Mesendoderm (in vitro differentiated cells): ENCODE measurements at regions not wholly inside any gene's neighbourhood (a gene's known extent, or its start where the extent isn't known, plus 50 kb on each side); places are given as distances from the start of the nearest gene placed in this dataset.

Experiments
- DNase-seq: peaks from one replicate; pipeline ENCODE4 v3.0.0; 2013
- H2AK5ac ChIP-seq: 2 replicates; pipeline ENCODE4 v1.6.1; 2013; ENCODE audit warnings: low read length, inconsistent platforms
- H2BK120ac ChIP-seq: 2 replicates; pipeline ENCODE4 v1.6.1; 2013; ENCODE audit warnings: low read depth, mild to moderate bottlenecking, low read length, moderate library complexity, mixed read lengths
- H2BK15ac ChIP-seq: replicated peaks from 2 replicates; pipeline ENCODE4 v1.6.1; 2013; ENCODE audit warnings: low read depth, mild to moderate bottlenecking, moderate library complexity
- H2BK5ac ChIP-seq: 2 replicates; pipeline ENCODE4 v1.6.1; 2013; ENCODE audit warnings: low read length, inconsistent platforms
- H3K18ac ChIP-seq: 2 replicates; pipeline ENCODE4 v1.6.1; 2013; ENCODE audit warnings: mild to moderate bottlenecking, low read length, mixed read lengths
- H3K23ac ChIP-seq: one replicate; pipeline ENCODE4 v1.6.1; 2013; ENCODE audit warnings: low read length
- H3K27ac ChIP-seq: 2 replicates; pipeline ENCODE4 v1.5.1; 2013; ENCODE audit warnings: low read depth, mild to moderate bottlenecking, inconsistent platforms, low read length, moderate library complexity
- H3K27me3 ChIP-seq: 2 replicates; pipeline ENCODE4 v1.6.1; 2013; ENCODE audit warnings: low read length, control low read depth, mild to moderate bottlenecking, inconsistent platforms; ENCODE audit not compliant: insufficient read depth, poor library complexity
- H3K36me3 ChIP-seq: 2 replicates; pipeline ENCODE4 v1.6.1; 2013; ENCODE audit warnings: low read length, inconsistent platforms; ENCODE audit not compliant: control insufficient read depth, insufficient read depth
- H3K4ac ChIP-seq: one replicate; pipeline ENCODE4 v1.6.1; 2013; ENCODE audit warnings: low read depth, mild to moderate bottlenecking, low read length, moderate library complexity
- H3K4me1 ChIP-seq: 2 replicates; pipeline ENCODE4 v1.6.1; 2013; ENCODE audit warnings: low read depth, low read length, inconsistent platforms; ENCODE audit not compliant: control insufficient read depth
- H3K4me2 ChIP-seq: 2 replicates; pipeline ENCODE4 v1.6.1; 2013; ENCODE audit warnings: low read length
- H3K4me3 ChIP-seq: 2 replicates; pipeline ENCODE4 v1.5.1; 2013; ENCODE audit warnings: mild to moderate bottlenecking, low read length
- H3K56ac ChIP-seq: one replicate; pipeline ENCODE4 v1.6.1; 2013; ENCODE audit warnings: low read length
- H3K79me1 ChIP-seq: 2 replicates; pipeline ENCODE4 v1.6.1; 2013; ENCODE audit warnings: low read length, inconsistent platforms
- H3K79me2 ChIP-seq: 2 replicates; pipeline ENCODE4 v1.6.1; 2013; ENCODE audit warnings: mild to moderate bottlenecking, low read length; ENCODE audit not compliant: control insufficient read depth, insufficient read depth
- H3K9ac ChIP-seq: 2 replicates; pipeline ENCODE4 v1.6.1; 2013; ENCODE audit warnings: low read length, inconsistent platforms
- H4K5ac ChIP-seq: one replicate; pipeline ENCODE4 v1.6.1; 2013; ENCODE audit warnings: low read length
- H4K8ac ChIP-seq: one replicate; pipeline ENCODE4 v1.6.1; 2013; ENCODE audit warnings: low read depth, mild to moderate bottlenecking, control low read depth, low read length, moderate library complexity
- WGBS: extraction: QIAGEN DNeasy Blood & Tissue Kit; methylation state at CpG from one replicate; pipeline ENCODE4 v1.1.7; 2013; ENCODE audit warnings: low lambda C conversion rate, missing lambda C conversion rate; ENCODE audit not compliant: insufficient coverage; ENCODE audit errors: extremely low coverage; 5-methylcytosine and 5-hydroxymethylcytosine counted together

DNA sequence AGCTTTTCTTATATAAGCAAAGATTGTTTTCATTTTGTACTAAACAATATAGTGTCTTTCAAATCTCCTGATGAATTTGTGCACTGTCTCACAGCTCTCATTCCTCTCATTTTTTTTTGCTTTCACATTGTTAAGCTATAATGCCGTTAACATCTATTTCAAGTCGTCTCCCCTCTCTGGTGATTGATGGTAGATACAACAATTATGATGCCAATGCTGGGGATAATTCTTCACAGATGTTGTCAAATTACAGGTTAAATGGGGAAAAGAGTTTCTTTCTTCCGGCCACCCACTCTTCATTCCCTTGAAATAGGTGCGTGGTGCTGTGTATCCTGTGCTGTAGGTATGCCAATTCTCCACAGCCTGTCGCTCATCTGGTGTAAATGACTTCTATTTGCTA, 1053.7 kb upstream of the ZEB2 start:
- Histone ChIP-seq H4K8ac (no peak overlapping the region), H3K56ac (no peak overlapping the region), H3K23ac (no peak overlapping the region), H3K4me1 (no peaks in the 10 kb centered on the region), H3K36me3 (no peaks in the 10 kb centered on the region), H3K4me3 (no peak overlapping the region), H3K4me2 (no peak overlapping the region), H2AK5ac (no peak overlapping the region), H3K9ac (no peak overlapping the region), H3K18ac (no peak overlapping the region), H3K79me1 (no peaks in the 10 kb centered on the region), H3K79me2 (no peaks in the 10 kb centered on the region), H3K4ac (no peak overlapping the region), H3K27me3 (no peaks in the 10 kb centered on the region), H3K27ac (no peak overlapping the region), H2BK15ac (no peak overlapping the region), H2BK5ac (no peak overlapping the region), H2BK120ac (no peak overlapping the region), H4K5ac (no peak overlapping the region)
- no CpG with 5 or more reads among the region's 5 CpGs for WGBS
- no peak for DNase-seq

DNA sequence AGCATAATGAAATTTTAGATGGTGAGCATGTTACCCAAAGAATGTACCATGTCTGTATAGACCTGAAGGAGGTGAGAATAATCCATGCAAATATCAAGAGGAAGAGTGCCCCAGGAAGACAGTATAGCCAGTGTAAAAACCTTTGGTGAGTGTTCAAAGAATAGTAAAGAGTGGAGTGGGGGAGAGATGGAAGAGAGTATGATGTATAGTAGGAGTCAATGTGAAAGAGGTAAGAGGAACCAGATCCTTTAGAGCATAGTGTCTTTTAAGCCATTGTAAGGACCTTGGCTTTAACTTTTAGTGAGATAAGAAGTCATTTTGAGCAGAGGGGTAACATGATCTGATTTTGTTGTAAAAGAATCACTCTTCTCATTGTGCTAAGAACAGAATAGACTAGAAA, 1052.3 kb upstream of the ZEB2 start:
- Histone ChIP-seq H3K4ac (no peak overlapping the region), H3K27ac (no peak overlapping the region), H3K18ac (no peak overlapping the region), H3K4me3 (no peak overlapping the region), H3K23ac (no peak overlapping the region), H3K9ac (no peak overlapping the region), H4K5ac (no peak overlapping the region), H3K4me2 (no peak overlapping the region), H2AK5ac (no peak overlapping the region), H4K8ac (no peak overlapping the region), H3K4me1 (no peaks in the 10 kb centered on the region), H3K27me3 (no peaks in the 10 kb centered on the region), H3K79me2 (no peaks in the 10 kb centered on the region), H3K36me3 (no peaks in the 10 kb centered on the region), H2BK15ac (no peak overlapping the region), H2BK5ac (no peak overlapping the region), H3K56ac (no peak overlapping the region), H2BK120ac (no peak overlapping the region), H3K79me1 (no peaks in the 10 kb centered on the region)
- DNase-seq: no peak

DNA sequence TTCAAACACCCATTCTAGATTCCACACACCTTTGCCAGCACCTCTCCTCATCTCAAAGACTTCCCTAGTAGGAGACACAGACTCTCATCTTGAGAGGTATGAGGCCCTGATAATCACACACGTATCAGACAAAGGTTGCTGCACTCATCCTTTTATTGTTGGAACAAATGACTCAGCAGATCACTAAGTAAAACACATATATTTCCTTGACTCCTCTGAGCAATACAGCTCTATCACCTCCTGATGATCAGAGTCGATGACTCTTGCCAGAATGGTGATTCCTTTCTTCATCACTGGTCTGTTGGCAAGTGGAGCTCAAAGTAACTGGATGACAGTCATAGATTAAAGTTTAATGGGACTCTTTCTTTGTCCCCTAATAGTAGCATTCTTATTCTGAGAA, 1049.2 kb upstream of the ZEB2 start:
- Histone ChIP-seq H3K9ac (no peak overlapping the region), H3K27ac (no peak overlapping the region), H2BK15ac (no peak overlapping the region), H3K79me1 (no peaks in the 10 kb centered on the region), H4K8ac (no peak overlapping the region), H3K18ac (no peak overlapping the region), H3K4me2 (no peak overlapping the region), H3K27me3 (no peaks in the 10 kb centered on the region), H2BK120ac (no peak overlapping the region), H3K4ac (no peak overlapping the region), H3K36me3 (no peaks in the 10 kb centered on the region), H2AK5ac (no peak overlapping the region), H3K4me3 (no peak overlapping the region), H3K79me2 (no peaks in the 10 kb centered on the region), H3K23ac (no peak overlapping the region), H3K4me1 (no peaks in the 10 kb centered on the region), H4K5ac (no peak overlapping the region), H2BK5ac (no peak overlapping the region), H3K56ac (no peak overlapping the region)
- DNase-seq: no peak
- no CpG with 5 or more reads among the region's 2 CpGs for WGBS

DNA sequence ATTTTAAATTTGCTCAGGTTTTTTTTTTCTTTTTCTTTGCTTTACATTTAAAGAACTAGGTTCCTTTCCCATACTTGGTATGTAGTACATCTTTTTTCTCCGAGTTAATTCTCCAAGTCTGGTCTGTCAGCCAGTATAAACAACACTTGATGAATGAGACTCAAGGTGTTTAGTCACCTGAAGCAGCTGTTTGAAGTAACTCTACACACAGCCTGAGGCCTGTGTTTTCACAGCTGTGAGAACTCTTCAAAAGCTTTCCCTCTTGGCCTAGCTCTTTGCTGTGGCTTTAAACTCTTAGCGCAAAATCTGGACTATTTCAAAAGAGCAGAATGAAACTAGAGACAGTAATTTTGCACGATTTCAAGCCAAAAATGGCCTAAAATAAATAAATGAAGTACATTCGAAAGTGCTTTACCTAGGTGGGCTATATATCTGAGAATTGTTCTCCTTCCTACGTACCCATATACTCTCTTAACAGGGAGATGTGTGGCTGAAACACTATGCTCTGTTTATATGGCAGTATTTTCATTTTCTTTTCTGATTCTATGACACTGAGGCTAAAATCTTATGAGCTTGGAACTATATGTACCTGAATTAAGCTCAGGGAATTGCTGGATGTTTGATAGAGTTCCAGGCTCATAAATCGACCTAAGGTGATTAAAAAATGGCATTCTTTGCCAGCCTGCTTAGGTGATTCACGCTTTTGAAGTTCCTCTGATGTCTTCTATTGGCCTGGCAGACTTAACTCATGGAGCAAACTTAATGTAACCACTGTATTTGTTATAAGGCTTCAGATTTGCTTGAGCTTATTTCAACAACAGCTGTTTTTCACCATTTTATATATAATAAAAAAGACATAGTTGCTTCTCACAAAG, 1044.1 kb upstream of the ZEB2 start:
- Histone ChIP-seq H3K36me3 (no peaks in the 10 kb centered on the region), H3K9ac (no peak overlapping the region), H3K23ac (no peak overlapping the region), H3K4me1 (no peaks in the 10 kb centered on the region), H4K8ac (no peak overlapping the region), H3K18ac (no peak overlapping the region), H2BK5ac (no peak overlapping the region), H3K79me2 (no peaks in the 10 kb centered on the region), H4K5ac (no peak overlapping the region), H2BK120ac (no peak overlapping the region), H3K79me1 (no peaks in the 10 kb centered on the region), H3K56ac (no peak overlapping the region), H2AK5ac (no peak overlapping the region), H3K4me2 (no peak overlapping the region), H3K27me3 (no peaks in the 10 kb centered on the region), H2BK15ac (no peak overlapping the region), H3K4ac (no peak overlapping the region), H3K4me3 (no peak overlapping the region), H3K27ac (no peak overlapping the region)
- DNase-seq: no peak
- no CpG with 5 or more reads among the region's 7 CpGs for WGBS

DNA sequence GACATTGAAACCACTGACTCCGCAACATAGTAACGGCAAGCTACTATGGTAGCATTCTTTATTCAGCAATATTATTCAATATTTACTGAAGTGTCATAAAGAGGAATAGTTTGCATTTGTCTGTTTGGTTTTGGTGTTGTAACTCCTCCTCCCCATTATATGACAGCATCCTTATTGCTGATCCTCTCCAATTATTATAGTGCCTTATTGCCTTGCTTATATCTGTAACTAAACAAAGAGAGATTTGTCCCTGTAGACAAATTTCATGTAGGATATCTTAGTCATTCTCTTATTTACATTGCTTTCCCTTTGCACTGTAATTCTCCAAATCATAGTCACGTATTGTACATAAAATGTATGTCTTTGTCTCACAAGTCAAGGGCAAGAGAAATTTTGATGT, 1041.2 kb upstream of the ZEB2 start:
- H3K79me2 ChIP-seq: no peaks in the 10 kb centered on the region

More for the DNA sequence above, 1041.2 kb upstream of the ZEB2 start:
- Histone ChIP-seq H2BK5ac (no peak overlapping the region), H3K4me3 (no peak overlapping the region), H3K4ac (no peak overlapping the region), H3K79me1 (no peaks in the 10 kb centered on the region), H3K23ac (no peak overlapping the region), H2BK120ac (no peak overlapping the region), H3K56ac (no peak overlapping the region), H3K27me3 (no peaks in the 10 kb centered on the region), H4K8ac (no peak overlapping the region), H3K18ac (no peak overlapping the region), H2BK15ac (no peak overlapping the region), H3K4me1 (no peaks in the 10 kb centered on the region), H2AK5ac (no peak overlapping the region), H3K36me3 (no peaks in the 10 kb centered on the region), H3K27ac (no peak overlapping the region), H3K4me2 (no peak overlapping the region), H4K5ac (no peak overlapping the region), H3K9ac (no peak overlapping the region)
- WGBS: no CpG with 5 or more reads among the region's 3 CpGs
- DNase-seq: no peak
